HT1080 (cell line): ENCODE measurements at regions not wholly inside any gene's neighbourhood (a gene's known extent, or its start where the extent isn't known, plus 50 kb on each side); places are given as distances from the start of the nearest gene placed in this dataset.
"Not testable (repeated sequence)": the region's sequence is repeated elsewhere in the genome, so short reads cannot be mapped to it uniquely, and the experiment has no call there.

Source experiments
- DNase-seq: peaks from one replicate; pipeline ENCODE4 v3.0.0-alpha.2; 2015; ENCODE audit warnings: low read depth

- DNase-seq = no peak
Observed at GRCh38 chr4:66298569-66298968, 628.3 kb upstream of the EPHA5 start.

DNA sequence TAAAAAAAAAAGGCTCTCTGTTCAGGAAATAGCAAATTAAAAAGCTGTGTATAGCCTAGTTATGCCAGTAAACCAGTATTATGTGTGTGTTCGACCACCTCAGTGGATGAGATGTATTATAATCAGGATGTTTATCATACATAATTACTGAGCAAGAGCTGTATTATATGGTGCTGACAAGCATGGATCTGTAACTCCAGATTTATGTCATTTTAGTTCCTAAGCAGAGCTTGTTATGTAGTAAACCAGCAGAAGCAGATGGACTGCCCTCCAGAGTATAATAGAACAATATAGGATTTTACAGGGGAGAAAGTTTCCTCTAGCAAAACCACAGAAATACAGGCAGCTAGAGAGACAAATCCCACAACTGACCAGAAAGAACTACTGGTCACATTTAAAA is 627.4 kb upstream of the EPHA5 start:
- no peak for DNase-seq

- peak; percentile 1 for DNase-seq
Observed at GRCh38 chr4:66294638-66295037, 624.3 kb upstream of the EPHA5 start.

DNA sequence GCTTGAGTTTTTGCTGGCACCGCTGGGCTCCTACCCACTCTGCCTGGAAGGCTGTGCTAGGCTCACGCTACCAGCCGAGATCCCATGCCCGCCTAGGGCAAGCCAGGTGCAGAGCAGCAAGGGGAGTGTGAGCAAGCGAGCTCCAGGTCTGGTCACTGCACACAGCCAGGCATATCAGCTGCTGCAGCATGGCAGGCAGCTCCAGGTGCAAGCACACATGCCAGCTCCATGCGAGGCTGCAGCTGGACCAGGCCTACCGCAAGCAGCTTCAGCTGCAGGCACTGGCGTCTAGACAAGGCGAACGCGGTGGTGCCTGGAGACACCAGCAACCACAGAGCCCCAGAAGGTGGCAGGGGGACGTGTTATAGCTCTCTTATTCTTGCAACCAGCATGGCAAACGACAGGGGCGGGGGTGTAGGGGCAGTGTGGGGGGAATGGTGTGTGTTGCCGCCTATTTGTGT is 614.7 kb upstream of the EPHA5 start:
- no peak for DNase-seq

GRCh38 chr4:66279084-66279483 is 608.8 kb upstream of the EPHA5 start:
- no peak for DNase-seq

DNA sequence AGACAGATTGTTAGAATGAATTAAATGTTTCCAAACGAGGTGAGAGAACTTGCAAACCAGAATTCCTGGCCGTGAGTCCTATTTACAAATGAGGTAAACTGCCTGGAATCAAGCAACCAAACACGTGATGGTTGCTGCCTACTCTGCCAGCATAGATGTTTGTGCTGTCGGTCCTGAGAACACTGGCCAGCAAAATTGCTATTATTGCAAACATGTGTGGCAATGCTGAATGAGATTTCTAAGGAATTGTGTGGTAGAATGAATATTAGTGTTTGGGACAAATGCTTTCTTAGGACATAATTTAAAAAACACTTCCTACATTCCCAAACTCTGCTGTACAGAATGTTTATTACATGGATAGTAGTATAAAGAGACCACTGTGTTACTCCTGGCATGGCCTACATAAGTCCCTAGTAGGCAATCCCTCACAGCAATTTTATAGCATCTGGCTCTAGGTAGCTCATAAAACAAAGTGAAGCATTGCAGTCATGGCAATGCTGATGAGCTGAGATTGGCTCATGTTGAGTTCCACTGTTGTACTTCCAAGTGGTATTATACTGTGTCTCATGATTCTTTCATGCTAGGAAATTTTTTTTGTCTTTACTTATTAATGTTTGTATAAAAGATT is 605.2 kb upstream of the EPHA5 start:
- no peak for DNase-seq

DNA sequence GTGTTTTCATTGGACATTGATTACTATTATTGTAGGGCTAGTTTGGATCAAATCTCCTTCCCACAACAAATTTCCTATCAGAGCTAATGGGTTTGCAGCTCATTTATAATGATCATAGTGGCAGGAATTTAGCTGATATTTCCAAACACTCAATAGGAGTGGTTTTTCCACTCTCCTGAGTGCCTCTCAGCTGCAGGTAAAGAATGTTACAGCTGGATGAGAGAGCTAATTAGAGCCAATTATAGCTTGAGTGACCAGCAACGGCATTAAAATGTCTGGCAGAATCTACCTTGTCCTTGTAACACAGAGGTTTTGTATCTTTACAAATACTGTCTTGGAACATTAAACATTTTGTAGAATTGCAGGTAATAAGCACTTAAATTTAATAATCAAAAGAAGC is 602.8 kb upstream of the EPHA5 start:
- DNase-seq = no peak

DNA sequence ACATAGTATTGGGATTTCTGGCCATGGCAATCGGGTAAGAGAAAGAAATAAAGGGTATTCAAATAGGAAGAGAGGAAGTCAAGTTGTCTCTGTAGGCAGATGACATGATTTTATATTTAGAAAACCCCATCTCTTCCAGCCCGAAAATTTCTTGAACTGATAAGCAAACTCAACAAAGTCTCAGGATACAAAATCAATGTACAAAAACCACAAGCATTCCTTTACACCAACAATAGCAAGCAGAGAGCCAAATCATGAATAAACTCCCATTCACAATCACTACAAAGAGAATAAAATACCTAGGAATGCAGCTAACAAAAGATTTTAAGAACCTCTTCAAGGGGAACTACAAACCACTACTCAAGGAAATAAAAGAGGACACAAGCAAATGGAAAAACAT is 600.1 kb upstream of the EPHA5 start:
- not testable (repeated sequence) for DNase-seq

GRCh38 chr4:66266554-66266953 is 596.3 kb upstream of the EPHA5 start:
- DNase-seq = not testable (repeated sequence)

DNA sequence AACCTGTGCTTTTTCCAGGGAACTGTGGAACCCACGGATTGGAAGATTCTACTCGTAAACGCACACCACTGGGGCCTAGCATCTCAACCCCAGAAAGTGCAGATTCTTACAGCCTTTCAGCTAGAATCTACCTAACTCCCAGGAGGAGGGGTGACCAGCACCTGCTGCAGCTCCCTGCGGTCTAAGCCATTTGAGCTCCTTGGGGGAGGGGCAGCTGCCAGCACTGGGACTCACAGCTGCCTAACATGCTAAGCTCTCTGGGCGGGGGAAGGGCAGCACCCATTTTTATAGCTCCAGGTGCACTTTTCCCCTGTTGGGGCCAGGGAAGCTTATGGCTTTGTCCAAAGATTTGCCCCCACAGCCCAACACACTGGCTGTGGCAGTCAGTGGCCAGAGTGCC is 595.7 kb upstream of the EPHA5 start:
- DNase-seq = no peak

DNA sequence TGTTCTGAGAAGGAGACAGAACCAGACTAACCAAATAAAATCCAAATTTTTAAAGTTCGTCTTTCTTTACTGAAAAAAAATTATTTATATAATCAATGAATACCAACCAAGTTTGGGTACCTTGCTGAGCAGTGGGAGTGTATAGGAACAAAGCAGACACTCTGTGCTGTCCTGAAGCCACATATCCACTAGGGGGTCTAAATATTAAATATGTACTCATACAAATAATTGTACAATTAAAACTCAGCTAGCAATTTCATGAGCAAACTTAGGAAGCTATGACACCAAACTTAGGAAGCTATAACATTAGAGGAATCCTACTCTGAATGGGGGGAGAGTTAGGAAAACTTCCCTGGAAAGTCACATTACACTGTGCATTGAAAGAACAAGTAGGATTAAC is 582.0 kb upstream of the EPHA5 start:
- no peak for DNase-seq

DNA sequence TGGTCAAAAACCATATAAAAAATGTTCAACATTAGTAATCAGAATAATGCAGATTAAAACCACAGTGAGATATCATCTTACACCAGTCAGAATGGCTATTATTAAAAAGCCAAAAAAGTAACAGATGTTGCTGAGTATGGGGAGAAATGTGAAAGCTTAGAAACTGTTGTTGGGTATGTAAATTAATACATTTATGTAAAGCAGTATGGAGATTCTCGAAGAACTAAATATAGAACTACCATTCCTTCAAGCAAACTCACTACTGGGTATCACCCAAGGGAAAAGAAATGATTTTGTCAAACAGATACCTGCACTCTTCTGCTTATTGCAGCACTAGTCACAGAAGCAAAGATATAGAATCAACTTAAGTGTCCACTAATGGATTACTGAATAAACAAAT is 576.4 kb upstream of the EPHA5 start:
- DNase-seq = no peak

DNA sequence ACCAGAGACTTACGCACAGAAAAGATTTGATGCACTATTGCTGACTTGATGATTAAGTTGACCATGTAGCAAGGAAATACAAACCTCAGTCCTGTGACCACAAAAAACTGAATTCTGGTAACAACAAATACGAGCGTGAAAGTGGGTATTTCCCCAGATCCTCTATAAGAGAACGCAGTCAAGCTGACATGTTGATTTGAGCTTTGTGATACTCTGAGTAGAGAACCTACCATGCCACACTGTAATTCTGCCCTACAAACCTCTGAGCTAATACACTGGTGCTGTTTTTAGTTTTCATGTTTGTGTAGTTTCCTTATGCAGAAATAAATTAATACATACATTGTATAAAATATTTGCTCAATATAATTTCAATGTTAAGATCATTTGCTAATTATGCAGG is 565.6 kb upstream of the EPHA5 start:
- DNase-seq = no peak

GRCh38 chr4:66229885-66230284 is 559.6 kb upstream of the EPHA5 start:
- DNase-seq = no peak

DNA sequence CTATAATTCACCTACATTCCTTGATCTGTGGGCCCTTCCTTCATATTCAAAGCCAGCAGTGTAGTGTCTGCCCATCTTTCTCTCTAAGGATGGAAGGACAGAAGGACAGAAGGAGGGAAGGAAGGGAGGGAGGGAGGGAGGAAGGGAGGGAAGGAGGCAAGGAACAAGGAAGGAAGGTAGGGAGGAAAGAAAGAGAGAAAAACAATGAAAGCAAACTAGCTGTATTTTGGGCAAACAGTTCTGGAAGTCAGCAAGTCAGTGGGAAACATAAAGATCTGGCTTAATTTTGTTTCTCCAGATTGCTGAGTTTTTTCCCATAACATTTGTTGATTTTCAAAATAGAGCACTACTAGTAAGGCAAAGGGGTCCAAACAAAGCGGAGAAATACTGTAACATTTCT is 555.2 kb upstream of the EPHA5 start:
- no peak for DNase-seq

GRCh38 chr4:66223068-66223703 is 552.9 kb upstream of the EPHA5 start:
- no peak for DNase-seq

DNA sequence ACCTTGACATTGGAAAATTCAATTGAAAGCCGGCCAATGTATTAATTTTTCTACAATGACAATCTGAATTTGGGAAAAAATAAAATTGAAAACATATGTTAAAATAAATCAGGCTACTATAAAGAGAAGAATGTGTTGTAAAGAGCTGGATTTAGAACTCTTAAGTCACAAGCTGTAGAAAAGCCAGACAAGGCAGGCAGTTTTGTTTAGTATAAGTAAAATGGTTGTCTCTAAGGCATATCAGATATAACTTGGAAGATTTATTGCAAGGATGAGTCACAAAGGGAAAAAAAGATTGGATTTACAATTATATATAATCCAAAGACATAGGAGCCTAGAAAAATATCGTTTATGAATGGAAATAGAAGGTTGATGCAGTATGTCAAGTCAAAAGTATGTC is 549.1 kb upstream of the EPHA5 start:
- DNase-seq = no peak

GRCh38 chr4:66216252-66216651 is 546.0 kb upstream of the EPHA5 start:
- DNase-seq = no peak

GRCh38 chr4:66212489-66212888 is 542.2 kb upstream of the EPHA5 start:
- no peak for DNase-seq

DNA sequence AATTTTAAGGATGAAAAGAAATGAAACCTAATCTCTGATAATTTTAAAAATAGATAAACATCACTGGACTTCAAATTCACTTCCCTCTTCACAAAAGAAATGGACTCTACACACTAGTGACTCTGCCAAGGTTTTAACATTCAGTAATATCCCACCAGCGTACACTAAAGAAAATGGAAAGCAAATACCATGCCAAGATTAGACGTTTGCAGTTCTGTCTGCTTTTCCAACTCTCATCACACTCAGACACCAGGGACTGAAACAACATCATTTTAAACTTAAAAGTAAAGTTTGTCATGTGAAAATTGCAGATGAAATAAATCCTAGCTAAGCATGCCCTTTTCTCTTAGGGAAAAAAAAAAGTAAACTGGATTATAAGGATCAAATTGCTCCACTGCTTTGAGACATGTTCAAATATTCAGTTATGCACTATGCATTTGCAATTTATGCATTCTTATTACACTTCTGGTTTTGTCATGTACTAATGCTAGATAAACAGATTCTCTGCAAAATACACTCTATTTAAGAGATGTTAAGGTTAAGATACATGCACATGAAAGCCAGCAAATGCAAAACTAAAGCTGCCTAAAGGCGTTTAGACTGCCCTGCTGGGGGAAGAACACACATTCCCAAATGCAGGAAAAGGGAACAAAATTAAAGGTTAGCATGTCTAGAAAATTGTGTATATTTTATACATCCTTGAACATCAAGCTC is 534.4 kb upstream of the EPHA5 start:
- no peak for DNase-seq

GRCh38 chr4:66202870-66203269 is 532.6 kb upstream of the EPHA5 start:
- DNase-seq = no peak

DNA sequence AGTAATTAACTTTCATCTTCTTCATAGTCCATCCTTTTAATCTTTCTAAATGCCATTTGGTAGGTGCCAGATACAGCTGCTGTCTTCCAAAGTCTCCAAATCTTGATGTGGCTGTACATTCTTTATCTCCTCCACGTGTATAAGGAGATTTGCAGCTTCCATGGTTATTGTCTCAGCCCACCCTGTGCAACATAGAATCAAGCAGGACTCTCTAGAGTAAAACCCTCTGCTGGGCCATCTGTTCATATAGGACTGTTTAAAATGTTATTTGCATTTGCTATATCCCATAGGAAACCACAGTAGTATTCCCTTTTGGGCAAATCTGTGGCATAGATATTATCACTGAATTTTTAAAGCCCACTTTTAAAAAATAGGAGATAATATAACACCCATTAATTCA is 527.2 kb upstream of the EPHA5 start:
- DNase-seq = no peak

GRCh38 chr4:66193487-66193886 is 523.2 kb upstream of the EPHA5 start:
- DNase-seq = no peak
